ENCODE measurements at regions not wholly inside any gene's neighbourhood (a gene's known extent, or its start where the extent isn't known, plus 50 kb on each side); places are given as distances from the start of the nearest gene placed in this dataset.

DNA sequence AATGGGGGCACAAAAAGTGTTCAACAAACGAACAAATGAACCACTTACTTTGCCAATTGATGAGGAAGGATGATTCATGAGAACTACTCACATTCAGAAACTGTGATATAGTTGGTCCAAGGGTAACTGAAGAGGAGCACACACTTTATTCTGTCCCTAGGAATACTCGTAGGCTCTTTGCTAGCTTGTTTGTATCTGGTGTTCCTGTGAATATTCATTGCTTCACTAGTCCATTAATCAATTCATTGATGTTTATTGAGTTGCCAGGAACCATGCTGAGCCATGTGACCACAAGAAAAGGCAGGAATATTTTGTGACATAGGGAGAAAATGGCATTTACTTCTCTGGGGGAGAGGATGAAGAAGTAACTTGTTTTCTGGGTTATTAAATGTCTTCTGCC, 338.3 kb downstream of the IL20RB start:
- TF ChIP-seq EP300 (IDR thresholded peaks at IDR 0.05; ENCODE audit: borderline replicate concordance in 1 of 2, low read depth in 1 of 2, low read length in 1 of 2) (no peak), CHD2 (IDR thresholded peaks at IDR 0.05; ENCODE audit: low read length, partially characterized antibody) (no peak), GABPA (IDR thresholded peaks at IDR 0.05; ENCODE audit: low read depth) (no peak), FOXM1 (IDR thresholded peaks at IDR 0.05; ENCODE audit: low read depth) (no peak), MAX (IDR thresholded peaks at IDR 0.05; ENCODE audit: low read depth) (no peak)
- TF ChIP-seq, protein P1, sequence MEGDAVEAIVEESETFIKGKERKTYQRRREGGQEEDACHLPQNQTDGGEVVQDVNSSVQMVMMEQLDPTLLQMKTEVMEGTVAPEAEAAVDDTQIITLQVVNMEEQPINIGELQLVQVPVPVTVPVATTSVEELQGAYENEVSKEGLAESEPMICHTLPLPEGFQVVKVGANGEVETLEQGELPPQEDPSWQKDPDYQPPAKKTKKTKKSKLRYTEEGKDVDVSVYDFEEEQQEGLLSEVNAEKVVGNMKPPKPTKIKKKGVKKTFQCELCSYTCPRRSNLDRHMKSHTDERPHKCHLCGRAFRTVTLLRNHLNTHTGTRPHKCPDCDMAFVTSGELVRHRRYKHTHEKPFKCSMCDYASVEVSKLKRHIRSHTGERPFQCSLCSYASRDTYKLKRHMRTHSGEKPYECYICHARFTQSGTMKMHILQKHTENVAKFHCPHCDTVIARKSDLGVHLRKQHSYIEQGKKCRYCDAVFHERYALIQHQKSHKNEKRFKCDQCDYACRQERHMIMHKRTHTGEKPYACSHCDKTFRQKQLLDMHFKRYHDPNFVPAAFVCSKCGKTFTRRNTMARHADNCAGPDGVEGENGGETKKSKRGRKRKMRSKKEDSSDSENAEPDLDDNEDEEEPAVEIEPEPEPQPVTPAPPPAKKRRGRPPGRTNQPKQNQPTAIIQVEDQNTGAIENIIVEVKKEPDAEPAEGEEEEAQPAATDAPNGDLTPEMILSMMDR (IDR thresholded peaks at IDR 0.05): no peak

Data from SK-N-SH (cell line).